KMS-11 (cell line): ENCODE measurements at regions not wholly inside any gene's neighbourhood (a gene's known extent, or its start where the extent isn't known, plus 50 kb on each side); places are given as distances from the start of the nearest gene placed in this dataset.
A peak's percentile ranks its signal among the peaks of the same experiment; 100 is the strongest.

Source experiments
- H2AFZ ChIP-seq: fragments of 200-600 bp; sonication (generic); 2 replicates; pipeline ENCODE4 v1.6.1; 2016; ENCODE audit warnings: antibody characterized with exemption, mixed run types, low read depth
- H3K27ac ChIP-seq: fragments of 200-600 bp; sonication (generic); 2 replicates; pipeline ENCODE4 v1.6.1; 2016; ENCODE audit warnings: mild to moderate bottlenecking, mixed run types
- H3K27me3 ChIP-seq: fragments of 200-600 bp; sonication (generic); 2 replicates; pipeline ENCODE4 v1.6.1; 2017; ENCODE audit warnings: mild to moderate bottlenecking, low read depth, mixed run types, moderate library complexity; ENCODE audit not compliant: insufficient read depth
- H3K36me3 ChIP-seq: fragments of 200-600 bp; sonication (generic); 2 replicates; pipeline ENCODE4 v1.6.1; 2017; ENCODE audit warnings: mild to moderate bottlenecking, mixed run types; ENCODE audit not compliant: insufficient read depth
- H3K4me1 ChIP-seq: fragments of 200-600 bp; sonication (generic); 2 replicates; pipeline ENCODE4 v1.6.1; 2016; ENCODE audit warnings: mild to moderate bottlenecking, low read depth, mixed run types; ENCODE audit not compliant: poor library complexity, severe bottlenecking
- H3K4me2 ChIP-seq: fragments of 200-600 bp; sonication (generic); 2 replicates; pipeline ENCODE4 v1.7.0; 2016; ENCODE audit warnings: mild to moderate bottlenecking, mixed run types
- H3K4me3 ChIP-seq: fragments of 200-600 bp; sonication (generic); IDR thresholded peaks from 2 replicates; pipeline ENCODE4 v1.6.1; 2017; ENCODE audit warnings: low read depth, low read length, mixed read lengths; ENCODE audit not compliant: insufficient read depth
- H3K79me2 ChIP-seq: fragments of 200-600 bp; sonication (generic); 2 replicates; pipeline ENCODE4 v1.6.1; 2016; ENCODE audit warnings: low read depth, mixed run types; ENCODE audit not compliant: insufficient read depth
- H3K9ac ChIP-seq: fragments of 200-600 bp; sonication (generic); 2 replicates; pipeline ENCODE4 v1.6.1; 2016; ENCODE audit warnings: mild to moderate bottlenecking, mixed run types
- H4K20me1 ChIP-seq: fragments of 200-600 bp; sonication (generic); 2 replicates; pipeline ENCODE4 v1.6.1; 2016; ENCODE audit warnings: mild to moderate bottlenecking, mixed run types; ENCODE audit not compliant: insufficient read depth
- CTCF ChIP-seq: fragments of 200-600 bp; sonication (generic); conservative IDR thresholded peaks from 2 replicates; pipeline ENCODE4 v1.6.1; 2017; ENCODE audit warnings: low read depth, mild to moderate bottlenecking, antibody characterized with exemption, low read length, moderate library complexity, mixed read lengths

GRCh38 chr4:128552586-128552907 is 257.0 kb upstream of the JADE1 start:
- no peak for TF ChIP-seq CTCF
- no peaks in the 10 kb centered on the region for H3K27me3 ChIP-seq
- peak overlapping the region; percentile 51 for H3K4me3 ChIP-seq
- H3K4me2 ChIP-seq: peak overlapping the region; percentile 91
- peak overlapping the region; percentile 90 for H2AFZ ChIP-seq
- H3K36me3 ChIP-seq: no peaks in the 10 kb centered on the region
- peak overlapping the region; percentile 95 for H3K27ac ChIP-seq
- no peaks in the 10 kb centered on the region for H4K20me1 ChIP-seq
- peak overlapping the region; percentile 97; the same call in 1 of the 2 replicates for H3K9ac ChIP-seq
- no peaks in the 10 kb centered on the region for H3K79me2 ChIP-seq
- H3K4me1 ChIP-seq: peaks cover 32% of the 10 kb centered on the region

GRCh38 chr4:128551280-128551679 is 258.2 kb upstream of the JADE1 start:
- H4K20me1 ChIP-seq: no peaks in the 10 kb centered on the region
- no peak overlapping the region for H2AFZ ChIP-seq
- H3K9ac ChIP-seq: no peak overlapping the region
- TF ChIP-seq CTCF: no peak
- H3K27ac ChIP-seq: no peak overlapping the region
- H3K4me1 ChIP-seq: peaks cover 32% of the 10 kb centered on the region
- no peak overlapping the region for H3K4me3 ChIP-seq
- no peaks in the 10 kb centered on the region for H3K79me2 ChIP-seq
- H3K4me2 ChIP-seq: no peak overlapping the region
- H3K36me3 ChIP-seq: no peaks in the 10 kb centered on the region
- no peaks in the 10 kb centered on the region for H3K27me3 ChIP-seq

- Histone ChIP-seq H3K27ac (no peak overlapping the region), H3K79me2 (no peaks in the 10 kb centered on the region)
Measured at GRCh38 chr4:128550060-128550459, 259.4 kb upstream of the JADE1 start.

GRCh38 chr4:128549636-128550035 is 259.9 kb upstream of the JADE1 start:
- H3K4me1 ChIP-seq: peaks cover 31% of the 10 kb centered on the region
- H3K79me2 ChIP-seq: no peaks in the 10 kb centered on the region
- H3K9ac ChIP-seq: no peak overlapping the region
- H2AFZ ChIP-seq: no peak overlapping the region
- no peaks in the 10 kb centered on the region for H3K27me3 ChIP-seq
- H3K4me3 ChIP-seq: no peak overlapping the region
- no peak overlapping the region for H3K27ac ChIP-seq
- TF ChIP-seq CTCF: no peak
- H4K20me1 ChIP-seq: no peaks in the 10 kb centered on the region
- H3K36me3 ChIP-seq: no peaks in the 10 kb centered on the region
- peak overlapping the region; percentile 27; the same call in 1 of the 2 replicates for H3K4me2 ChIP-seq

More at GRCh38 chr4:128550060-128550459, 259.4 kb upstream of the JADE1 start:
- Histone ChIP-seq H3K4me2 (peak overlapping the region; percentile 27; the same call in 1 of the 2 replicates), H3K4me3 (no peak overlapping the region), H4K20me1 (no peaks in the 10 kb centered on the region), H3K9ac (no peak overlapping the region), H3K4me1 (peaks cover 32% of the 10 kb centered on the region), H3K36me3 (no peaks in the 10 kb centered on the region), H3K27me3 (no peaks in the 10 kb centered on the region), H2AFZ (no peak overlapping the region; the same call in 1 of the 2 replicates)
- TF ChIP-seq CTCF: no peak
